ENCODE measurements at regions not wholly inside any gene's neighbourhood (a gene's known extent, or its start where the extent isn't known, plus 50 kb on each side); places are given as distances from the start of the nearest gene placed in this dataset.

- DNase-seq = no peak
Measured at GRCh38 chr11:33520112-33520511, 180.5 kb downstream of the C11orf91 start.

GRCh38 chr11:33515347-33515746 lies 185.3 kb downstream of the C11orf91 start:
- no peak for DNase-seq

- DNase-seq = no peak
Measured at GRCh38 chr11:33514079-33514925, 186.3 kb downstream of the C11orf91 start.

- no peak for DNase-seq
Measured at GRCh38 chr11:33509632-33510031, 191.0 kb downstream of the C11orf91 start.

GRCh38 chr11:33507967-33508366 lies 192.7 kb downstream of the C11orf91 start:
- no peak for DNase-seq

- no peak for DNase-seq
Measured at GRCh38 chr11:33507356-33507755, 193.3 kb downstream of the C11orf91 start.

- no peak for DNase-seq
Measured at GRCh38 chr11:33505093-33505492, 195.5 kb downstream of the C11orf91 start.

GRCh38 chr11:33500861-33501479 lies 199.7 kb downstream of the C11orf91 start:
- DNase-seq = no peak

GRCh38 chr11:33500332-33500731 lies 200.3 kb downstream of the C11orf91 start:
- no peak for DNase-seq

GRCh38 chr11:33492596-33492995 lies 208.0 kb downstream of the C11orf91 start:
- no peak for DNase-seq

- DNase-seq = no peak
Measured at GRCh38 chr11:33490842-33491370, 209.7 kb downstream of the C11orf91 start.

- no peak for DNase-seq
Measured at GRCh38 chr11:33488971-33489370, 211.7 kb downstream of the C11orf91 start.

- no peak for DNase-seq
Measured at GRCh38 chr11:33480626-33481025, 220.0 kb downstream of the C11orf91 start.

- DNase-seq = no peak
Measured at GRCh38 chr11:33479231-33479630, 221.4 kb downstream of the C11orf91 start.

GRCh38 chr11:33478111-33478573 lies 221.0 kb downstream of the HIPK3 start:
- DNase-seq = peak; percentile 8

- DNase-seq = no peak
Measured at GRCh38 chr11:33476945-33477606, 219.9 kb downstream of the HIPK3 start.

- DNase-seq = no peak
Measured at GRCh38 chr11:33475993-33476392, 218.8 kb downstream of the HIPK3 start.

GRCh38 chr11:33474866-33475265 lies 217.7 kb downstream of the HIPK3 start:
- DNase-seq = no peak

- no peak for DNase-seq
Measured at GRCh38 chr11:33471541-33471940, 214.4 kb downstream of the HIPK3 start.

GRCh38 chr11:33467966-33468365 lies 210.8 kb downstream of the HIPK3 start:
- DNase-seq = no peak

- no peak for DNase-seq
Measured at GRCh38 chr11:33463059-33463458, 205.9 kb downstream of the HIPK3 start.

- no peak for DNase-seq
Measured at GRCh38 chr11:33461369-33462125, 204.4 kb downstream of the HIPK3 start.

GRCh38 chr11:33457948-33458347 lies 200.8 kb downstream of the HIPK3 start:
- no peak for DNase-seq
